ENCODE measurements at regions not wholly inside any gene's neighbourhood (a gene's known extent, or its start where the extent isn't known, plus 50 kb on each side); places are given as distances from the start of the nearest gene placed in this dataset.

DNA sequence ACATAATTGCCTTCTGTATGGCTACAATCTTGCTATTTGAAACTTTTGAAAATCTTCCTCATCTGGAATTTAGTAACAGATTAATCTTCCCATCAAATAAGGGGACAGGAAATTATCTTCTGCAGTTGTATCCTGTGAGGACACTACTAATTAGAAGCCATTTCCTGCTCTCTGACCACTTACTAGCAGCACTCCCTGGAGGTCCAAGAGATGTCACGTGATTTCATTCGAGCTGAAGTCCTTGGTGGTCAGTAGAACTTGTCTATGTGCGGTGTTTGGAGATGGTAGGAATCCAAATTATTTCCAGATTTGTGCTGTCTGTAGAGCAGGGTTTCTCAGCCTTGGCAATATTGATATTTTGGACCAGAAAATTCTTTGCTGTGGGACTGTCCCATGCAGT lies 202.5 kb downstream of the TFAP2B start:
- TF ChIP-seq, protein P1, sequence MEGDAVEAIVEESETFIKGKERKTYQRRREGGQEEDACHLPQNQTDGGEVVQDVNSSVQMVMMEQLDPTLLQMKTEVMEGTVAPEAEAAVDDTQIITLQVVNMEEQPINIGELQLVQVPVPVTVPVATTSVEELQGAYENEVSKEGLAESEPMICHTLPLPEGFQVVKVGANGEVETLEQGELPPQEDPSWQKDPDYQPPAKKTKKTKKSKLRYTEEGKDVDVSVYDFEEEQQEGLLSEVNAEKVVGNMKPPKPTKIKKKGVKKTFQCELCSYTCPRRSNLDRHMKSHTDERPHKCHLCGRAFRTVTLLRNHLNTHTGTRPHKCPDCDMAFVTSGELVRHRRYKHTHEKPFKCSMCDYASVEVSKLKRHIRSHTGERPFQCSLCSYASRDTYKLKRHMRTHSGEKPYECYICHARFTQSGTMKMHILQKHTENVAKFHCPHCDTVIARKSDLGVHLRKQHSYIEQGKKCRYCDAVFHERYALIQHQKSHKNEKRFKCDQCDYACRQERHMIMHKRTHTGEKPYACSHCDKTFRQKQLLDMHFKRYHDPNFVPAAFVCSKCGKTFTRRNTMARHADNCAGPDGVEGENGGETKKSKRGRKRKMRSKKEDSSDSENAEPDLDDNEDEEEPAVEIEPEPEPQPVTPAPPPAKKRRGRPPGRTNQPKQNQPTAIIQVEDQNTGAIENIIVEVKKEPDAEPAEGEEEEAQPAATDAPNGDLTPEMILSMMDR (conservative IDR thresholded peaks at IDR 0.05), result no peak
- TF ChIP-seq EZH2 (IDR thresholded peaks at IDR 0.05; ENCODE audit: low read depth), result no peak
